ENCODE measurements at regions not wholly inside any gene's neighbourhood (a gene's known extent, or its start where the extent isn't known, plus 50 kb on each side); places are given as distances from the start of the nearest gene placed in this dataset.
"Not testable (repeated sequence)": the region's sequence is repeated elsewhere in the genome, so short reads cannot be mapped to it uniquely, and the experiment has no call there.

GRCh38 chr10:59047957-59048618 is 128.4 kb upstream of the PHYHIPL start:
- Histone ChIP-seq H2AFZ (ENCODE audit: low read depth) (no peak overlapping the region), H3F3A (replicated peaks; ENCODE audit: insufficient read depth) (no peaks in the 10 kb centered on the region), H3K9ac (no peak overlapping the region), H3K36me3 (replicated peaks in 1 of 2; ENCODE audit: control insufficient read depth in 1 of 2, insufficient read depth in 2 of 2, low read length in 1 of 2) (no peaks in the 10 kb centered on the region), H3K27ac (ENCODE audit: low read depth in 2 of 2, low read length in 1 of 2) (no peak overlapping the region), H3K79me2 (ENCODE audit: insufficient read depth) (no peaks in the 10 kb centered on the region), H4K20me1 (ENCODE audit: insufficient read depth) (no peaks in the 10 kb centered on the region), H3K9me3 (no peaks in the 10 kb centered on the region; the same call in 1 of the 2 replicates), H3K4me3 (ENCODE audit: low read depth in 2 of 2, low read length in 1 of 2) (no peak overlapping the region), H3K4me2 (no peak overlapping the region), H3K4me1 (ENCODE audit: control insufficient read depth in 1 of 2, insufficient read depth in 2 of 2, low read depth in 1 of 2, low read length in 1 of 2) (no peaks in the 10 kb centered on the region), H3K27me3 (ENCODE audit: insufficient read depth) (no peaks in the 10 kb centered on the region), H3K9me2 (no peaks in the 10 kb centered on the region)
- POLR2A ChIA-PET = interaction anchor here (0.6 kb wide), 1 partner anchor 13 kb away, joined by 3 read pairs; no protein-coding TSS in a partner anchor
- DNase-seq = no peak
- TF ChIP-seq FOXM1 (IDR thresholded peaks at IDR 0.05; ENCODE audit: low read depth) (no peak), SMC3 (IDR thresholded peaks at IDR 0.05; ENCODE audit: low read depth, low read length) (no peak), MXI1 (IDR thresholded peaks at IDR 0.05; ENCODE audit: low read depth, low read length) (no peak), GATA2 (CRISPR knock-in tag; IDR thresholded peaks at IDR 0.05) (no peak), IRF3 (IDR thresholded peaks at IDR 0.05; ENCODE audit: low read depth, low read length) (no peak), YY1 (IDR thresholded peaks at IDR 0.05; ENCODE audit: low read depth) (no peak), TAF1 (IDR thresholded peaks at IDR 0.05; ENCODE audit: borderline replicate concordance, low read depth, low read length) (no peak), SIN3A (IDR thresholded peaks at IDR 0.05; ENCODE audit: borderline replicate concordance, low read depth, low read length) (no peak), RFX5 (IDR thresholded peaks at IDR 0.05; ENCODE audit: low read length) (no peak), RXRA (IDR thresholded peaks at IDR 0.05; ENCODE audit: borderline replicate concordance, low read depth) (no peak), USF1 (IDR thresholded peaks at IDR 0.05; ENCODE audit: borderline replicate concordance, low read depth) (no peak), MEF2A (IDR thresholded peaks at IDR 0.05; ENCODE audit: borderline replicate concordance, low read depth) (no peak), TCF12 (IDR thresholded peaks at IDR 0.05) (no peak), NFIC (IDR thresholded peaks at IDR 0.05; ENCODE audit: borderline replicate concordance) (no peak), CTCF (IDR thresholded peaks at IDR 0.05) (no peak), POLR2AphosphoS5 (IDR thresholded peaks at IDR 0.05; ENCODE audit: low read depth, low read length) (no peak), EZH2phosphoT487 (IDR thresholded peaks at IDR 0.05; ENCODE audit: borderline replicate concordance, low read depth) (no peak)
- WGBS (ENCODE audit: low lambda C conversion rate) = 59% methylated on average over 5 of the region's 5 CpGs
- CTCF ChIA-PET = no interaction called here

- H3F3A ChIP-seq (replicated peaks; ENCODE audit: insufficient read depth); H3K27me3 ChIP-seq (ENCODE audit: insufficient read depth); H3K4me2 ChIP-seq; H3K9me2 ChIP-seq; POLR2A ChIA-PET; H3K9me3 ChIP-seq; H3K79me2 ChIP-seq (ENCODE audit: insufficient read depth); H3K4me1 ChIP-seq (ENCODE audit: control insufficient read depth in 1 of 2, insufficient read depth in 2 of 2, low read depth in 1 of 2, low read length in 1 of 2); H3K4me3 ChIP-seq (ENCODE audit: low read depth in 2 of 2, low read length in 1 of 2); H3K36me3 ChIP-seq (replicated peaks in 1 of 2; ENCODE audit: control insufficient read depth in 1 of 2, insufficient read depth in 2 of 2, low read length in 1 of 2); H3K9ac ChIP-seq; H2AFZ ChIP-seq (ENCODE audit: low read depth); DNase-seq; H4K20me1 ChIP-seq (ENCODE audit: insufficient read depth); H3K27ac ChIP-seq (ENCODE audit: low read depth in 2 of 2, low read length in 1 of 2): not testable (repeated sequence)
- CTCF ChIA-PET = interaction anchor here (0.9 kb wide), 1 partner anchor 9 kb away, joined by 4 read pairs; no protein-coding TSS in a partner anchor
- 34% methylated on average over 2 of the region's 2 CpGs for WGBS (ENCODE audit: low lambda C conversion rate)
Measured at GRCh38 chr10:59053502-59053901, 122.9 kb upstream of the PHYHIPL start.
